ENCODE measurements at regions not wholly inside any gene's neighbourhood (a gene's known extent, or its start where the extent isn't known, plus 50 kb on each side); places are given as distances from the start of the nearest gene placed in this dataset.

DNA sequence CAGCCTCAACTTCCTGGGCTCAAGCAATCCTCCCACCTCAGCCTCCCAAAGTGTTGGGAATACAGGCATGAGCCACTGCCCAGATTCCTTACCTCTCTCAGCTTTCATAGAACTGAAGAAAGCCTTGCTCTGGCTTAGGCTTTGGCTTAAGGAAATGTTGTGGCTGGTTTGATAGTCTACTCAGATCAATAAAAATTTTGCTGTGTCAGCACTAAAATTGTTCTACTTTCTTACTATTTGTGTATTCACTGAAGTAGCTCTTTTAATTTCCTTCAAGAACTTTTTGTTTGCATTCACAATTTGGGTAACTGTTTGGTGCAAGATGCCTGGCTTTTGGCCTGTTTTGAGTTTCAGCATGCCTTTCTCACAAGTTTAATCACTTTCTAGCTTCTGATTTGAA is 634.0 kb upstream of the FSHR start:
- no peak overlapping the region for H3K4me3 ChIP-seq (replicated peaks; ENCODE audit: low read depth, low read length)
- TF ChIP-seq, protein P1, sequence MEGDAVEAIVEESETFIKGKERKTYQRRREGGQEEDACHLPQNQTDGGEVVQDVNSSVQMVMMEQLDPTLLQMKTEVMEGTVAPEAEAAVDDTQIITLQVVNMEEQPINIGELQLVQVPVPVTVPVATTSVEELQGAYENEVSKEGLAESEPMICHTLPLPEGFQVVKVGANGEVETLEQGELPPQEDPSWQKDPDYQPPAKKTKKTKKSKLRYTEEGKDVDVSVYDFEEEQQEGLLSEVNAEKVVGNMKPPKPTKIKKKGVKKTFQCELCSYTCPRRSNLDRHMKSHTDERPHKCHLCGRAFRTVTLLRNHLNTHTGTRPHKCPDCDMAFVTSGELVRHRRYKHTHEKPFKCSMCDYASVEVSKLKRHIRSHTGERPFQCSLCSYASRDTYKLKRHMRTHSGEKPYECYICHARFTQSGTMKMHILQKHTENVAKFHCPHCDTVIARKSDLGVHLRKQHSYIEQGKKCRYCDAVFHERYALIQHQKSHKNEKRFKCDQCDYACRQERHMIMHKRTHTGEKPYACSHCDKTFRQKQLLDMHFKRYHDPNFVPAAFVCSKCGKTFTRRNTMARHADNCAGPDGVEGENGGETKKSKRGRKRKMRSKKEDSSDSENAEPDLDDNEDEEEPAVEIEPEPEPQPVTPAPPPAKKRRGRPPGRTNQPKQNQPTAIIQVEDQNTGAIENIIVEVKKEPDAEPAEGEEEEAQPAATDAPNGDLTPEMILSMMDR (IDR thresholded peaks at IDR 0.05; ENCODE audit: low read depth, low read length, missing control alignments), result no peak
- DNase-seq (ENCODE audit: extremely low read depth, low read depth), result no peak

DNA sequence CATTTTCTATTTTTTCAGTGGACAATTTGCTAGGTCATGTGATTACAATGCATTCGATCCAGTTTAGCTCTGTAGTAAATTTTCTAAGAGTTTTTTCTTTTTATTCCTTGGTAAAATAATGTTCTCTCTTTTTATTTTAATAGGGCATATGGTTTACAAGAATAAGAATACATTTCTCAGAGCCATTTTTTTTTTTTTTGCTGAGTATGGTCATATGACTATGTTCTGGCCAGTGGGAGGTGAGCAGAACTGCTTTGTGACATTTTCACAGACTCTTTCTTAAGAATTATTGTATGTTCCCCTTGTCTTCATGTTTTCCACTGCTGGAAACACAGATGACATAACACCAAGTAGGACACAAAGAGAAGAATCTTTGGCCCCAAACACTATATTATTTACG is 626.6 kb upstream of the FSHR start:
- no peak for DNase-seq (ENCODE audit: extremely low read depth, low read depth)
- TF ChIP-seq, protein P1 (IDR thresholded peaks at IDR 0.05; ENCODE audit: low read depth, low read length, missing control alignments), result no peak

DNA sequence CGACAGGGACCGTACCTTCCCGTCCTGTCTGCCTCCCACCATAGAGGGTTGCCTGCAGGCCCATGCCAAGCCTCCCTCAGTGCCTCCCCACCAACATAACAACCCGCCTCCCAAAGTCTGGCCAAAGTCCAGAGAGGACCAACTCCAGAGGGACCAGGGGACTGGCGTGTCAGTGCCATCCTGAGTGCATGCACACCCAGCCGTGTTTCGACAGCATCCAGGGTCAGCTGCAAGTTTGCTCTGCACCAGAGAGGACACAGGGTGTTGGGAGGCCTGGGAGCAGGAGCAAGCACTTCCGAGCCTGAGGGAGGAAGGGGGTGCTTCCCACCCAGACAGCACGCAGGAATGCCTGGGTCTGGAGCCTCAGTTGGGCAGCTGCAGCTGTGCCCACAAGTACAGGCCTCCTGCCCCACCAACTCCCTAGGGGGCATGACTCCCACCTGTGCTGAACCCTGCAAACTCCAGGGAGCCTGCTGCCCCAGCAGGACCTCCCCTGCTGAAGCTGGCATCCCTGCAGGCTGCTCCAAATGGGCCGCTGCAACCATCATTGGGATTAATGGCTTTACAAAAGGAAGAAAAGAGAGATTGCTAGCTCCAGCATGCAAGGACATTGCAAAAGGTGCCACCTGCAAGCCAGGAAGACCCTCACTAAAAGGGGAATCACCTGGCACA is 618.1 kb upstream of the FSHR start:
- DNase-seq (ENCODE audit: extremely low read depth, low read depth), result no peak
- no peak overlapping the region for H3K4me3 ChIP-seq (replicated peaks; ENCODE audit: low read depth, low read length)
- TF ChIP-seq, protein P1 (IDR thresholded peaks at IDR 0.05; ENCODE audit: low read depth, low read length, missing control alignments), result no peak

More for the DNA sequence above, 626.6 kb upstream of the FSHR start:
- H3K4me3 ChIP-seq (replicated peaks; ENCODE audit: low read depth, low read length), result no peak overlapping the region

DNA sequence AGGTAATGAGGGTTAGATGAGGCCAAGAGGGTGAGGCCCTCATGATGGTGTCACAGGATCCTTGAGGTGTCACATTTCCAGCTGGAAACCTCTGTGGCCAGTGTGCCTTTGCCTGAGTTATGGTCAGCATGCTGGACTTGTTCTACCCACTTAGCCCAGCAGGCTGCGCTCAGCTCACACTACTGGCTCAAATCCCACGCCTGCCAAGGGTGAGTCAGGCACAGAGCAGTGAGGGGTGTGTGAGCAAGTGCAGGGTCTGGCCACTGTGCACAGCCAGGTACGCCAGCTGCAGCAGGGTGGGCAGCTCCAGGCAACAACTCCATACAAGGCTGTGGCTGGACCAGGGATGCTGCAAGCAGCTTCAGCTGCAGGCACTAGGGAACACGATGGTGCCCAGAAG is 616.6 kb upstream of the FSHR start:
- DNase-seq (ENCODE audit: extremely low read depth, low read depth), result no peak
- no peak overlapping the region for H3K4me3 ChIP-seq (replicated peaks; ENCODE audit: low read depth, low read length)
- TF ChIP-seq, protein P1 (IDR thresholded peaks at IDR 0.05; ENCODE audit: low read depth, low read length, missing control alignments), result peak; percentile 20

DNA sequence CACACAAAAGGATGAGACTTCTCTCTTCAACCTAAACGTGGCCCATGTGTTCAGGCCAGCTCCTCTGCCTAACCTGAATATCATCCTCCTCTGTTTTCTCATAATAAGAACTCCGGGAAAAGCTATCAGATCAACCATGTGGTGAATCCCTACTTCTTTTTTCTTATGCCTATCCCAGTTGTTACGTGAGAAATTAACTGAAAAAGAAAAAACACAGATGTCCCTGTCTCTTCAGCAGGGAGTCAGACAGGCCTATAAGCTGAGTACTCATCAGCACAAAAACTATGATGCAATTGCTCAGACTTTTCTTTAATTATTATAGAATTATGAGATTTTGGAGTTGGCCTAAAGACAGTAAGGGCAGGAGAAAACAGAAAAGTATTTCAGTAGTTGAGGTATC is 613.0 kb upstream of the FSHR start:
- no peak overlapping the region for H3K4me3 ChIP-seq (replicated peaks; ENCODE audit: low read depth, low read length)
- TF ChIP-seq, protein P1 (IDR thresholded peaks at IDR 0.05; ENCODE audit: low read depth, low read length, missing control alignments), result no peak
- no peak for DNase-seq (ENCODE audit: extremely low read depth, low read depth)

DNA sequence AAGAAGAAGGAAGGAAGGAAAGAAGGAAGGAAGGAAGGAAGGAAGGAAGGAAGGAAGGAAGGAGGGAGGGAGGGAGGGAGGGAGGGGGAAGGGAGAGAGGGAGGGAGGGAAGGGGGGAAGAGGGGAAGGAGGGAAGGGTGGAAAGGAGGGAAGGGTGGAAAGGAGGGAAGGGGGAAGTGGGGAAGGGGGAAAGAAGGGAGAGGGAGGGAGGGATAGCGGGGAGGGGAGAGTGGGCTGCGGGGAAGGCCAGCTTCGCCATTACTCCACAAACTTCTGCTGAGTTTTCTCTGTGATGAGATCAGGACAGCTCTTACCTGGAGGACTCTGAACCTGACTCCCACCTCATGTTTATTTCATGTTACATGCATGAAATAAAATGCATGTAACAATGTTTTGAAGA is 601.5 kb upstream of the FSHR start:
- no peak for DNase-seq (ENCODE audit: extremely low read depth, low read depth)
- TF ChIP-seq, protein P1 (IDR thresholded peaks at IDR 0.05; ENCODE audit: low read depth, low read length, missing control alignments), result no peak
- H3K4me3 ChIP-seq (replicated peaks; ENCODE audit: low read depth, low read length), result no peak overlapping the region

DNA sequence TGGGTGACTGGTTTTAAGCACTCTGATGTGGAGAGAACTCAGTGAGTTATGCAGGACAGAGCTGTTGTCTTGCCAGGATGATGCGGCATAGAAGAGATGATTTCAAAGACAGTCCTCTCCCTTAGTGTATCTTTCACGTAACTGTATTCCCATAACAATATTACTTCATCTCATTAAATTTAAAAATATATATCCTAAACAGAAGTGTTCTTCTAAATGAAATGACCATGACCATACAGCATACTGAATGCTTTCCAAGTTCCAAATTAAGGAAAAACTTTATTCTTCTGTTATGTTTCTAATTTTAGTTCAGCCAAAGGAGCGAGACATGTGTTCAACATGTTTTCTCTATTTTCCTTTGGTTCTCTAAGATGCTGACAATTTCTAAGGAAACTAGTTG is 600.1 kb upstream of the FSHR start:
- H3K4me3 ChIP-seq (replicated peaks; ENCODE audit: low read depth, low read length), result no peak overlapping the region
- no peak for DNase-seq (ENCODE audit: extremely low read depth, low read depth)
- TF ChIP-seq, protein P1 (IDR thresholded peaks at IDR 0.05; ENCODE audit: low read depth, low read length, missing control alignments), result no peak
